ENCODE measurements at regions not wholly inside any gene's neighbourhood (a gene's known extent, or its start where the extent isn't known, plus 50 kb on each side); places are given as distances from the start of the nearest gene placed in this dataset.

DNA sequence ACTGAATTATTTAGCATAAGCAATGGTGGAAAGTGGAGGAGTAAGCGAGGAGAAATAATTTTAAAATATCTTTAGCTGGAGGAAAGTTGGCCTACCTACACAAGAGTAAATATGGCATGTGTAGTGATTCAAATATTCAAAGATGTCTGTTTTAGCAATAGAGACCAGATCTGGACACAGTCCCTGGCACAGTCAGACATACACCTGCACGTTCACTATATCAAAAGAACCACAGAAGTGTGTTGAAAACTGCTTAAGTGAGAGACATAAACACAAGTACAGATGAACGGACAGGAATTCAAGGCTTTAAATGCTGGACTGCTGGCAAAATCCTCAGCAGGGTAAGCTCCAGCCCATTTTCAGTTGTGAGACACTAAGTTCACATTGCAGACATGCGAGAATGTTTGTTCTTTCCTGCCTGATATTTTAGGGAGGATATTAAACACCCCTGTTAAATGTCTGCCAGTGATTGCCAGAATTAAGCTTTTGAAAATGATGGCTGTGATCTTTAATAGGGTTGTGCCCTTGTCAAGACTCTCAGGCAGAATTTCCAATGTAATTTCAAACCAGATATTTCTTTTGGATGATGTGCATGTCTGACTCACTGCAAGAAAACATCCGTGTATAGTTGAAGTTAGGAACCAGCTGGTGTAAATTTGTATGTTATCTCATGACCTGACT, 810.6 kb downstream of the TLE4 start:
- no peaks in the 10 kb centered on the region for H3K4me1 ChIP-seq (ENCODE audit: control insufficient read depth, insufficient read depth, low read length)
- SMC1A ChIA-PET (ENCODE audit: uncharacterized antibody, unreplicated experiment): no interaction called here
- intact Hi-C loops (cut with micrococcal nuclease; ENCODE audit: unreplicated experiment) (no loop called here), in situ Hi-C loops (cut with MboI) (no loop called here)
- no peaks in the 10 kb centered on the region for H4K20me1 ChIP-seq (ENCODE audit: control insufficient read depth, insufficient read depth)
- no peak for FAIRE-seq
- CTCF ChIA-PET: no interaction called here
- BruUV-seq (replicated peaks): no TSS peak
- no peak overlapping the region for H3K27ac ChIP-seq (ENCODE audit: control insufficient read depth, insufficient read depth)
- H3K4me2 ChIP-seq (ENCODE audit: control insufficient read depth, insufficient read depth): no peak overlapping the region
- DNase-seq (ENCODE audit: low read depth, low spot score): no peak
- RAD21 ChIA-PET (ENCODE audit: unreplicated experiment): no interaction called here
- H3K27me3 ChIP-seq (replicated peaks in 1 of 2; ENCODE audit: control insufficient read depth in 2 of 2, insufficient read depth in 2 of 2, low read length in 1 of 2): no peaks in the 10 kb centered on the region
- no peak overlapping the region for H3K4me3 ChIP-seq
- POLR2A ChIA-PET: no interaction called here
- no peaks in the 10 kb centered on the region for H3K36me3 ChIP-seq (ENCODE audit: control insufficient read depth in 2 of 2, insufficient read depth in 2 of 2, low read length in 1 of 2)
- no peaks in the 10 kb centered on the region for H3K9me3 ChIP-seq (replicated peaks; ENCODE audit: control insufficient read depth, insufficient read depth, low read length)
- no peak for TF ChIP-seq ZBED1 (IDR thresholded peaks at IDR 0.05; ENCODE audit: borderline replicate concordance)
- TF ChIP-seq, protein P1, sequence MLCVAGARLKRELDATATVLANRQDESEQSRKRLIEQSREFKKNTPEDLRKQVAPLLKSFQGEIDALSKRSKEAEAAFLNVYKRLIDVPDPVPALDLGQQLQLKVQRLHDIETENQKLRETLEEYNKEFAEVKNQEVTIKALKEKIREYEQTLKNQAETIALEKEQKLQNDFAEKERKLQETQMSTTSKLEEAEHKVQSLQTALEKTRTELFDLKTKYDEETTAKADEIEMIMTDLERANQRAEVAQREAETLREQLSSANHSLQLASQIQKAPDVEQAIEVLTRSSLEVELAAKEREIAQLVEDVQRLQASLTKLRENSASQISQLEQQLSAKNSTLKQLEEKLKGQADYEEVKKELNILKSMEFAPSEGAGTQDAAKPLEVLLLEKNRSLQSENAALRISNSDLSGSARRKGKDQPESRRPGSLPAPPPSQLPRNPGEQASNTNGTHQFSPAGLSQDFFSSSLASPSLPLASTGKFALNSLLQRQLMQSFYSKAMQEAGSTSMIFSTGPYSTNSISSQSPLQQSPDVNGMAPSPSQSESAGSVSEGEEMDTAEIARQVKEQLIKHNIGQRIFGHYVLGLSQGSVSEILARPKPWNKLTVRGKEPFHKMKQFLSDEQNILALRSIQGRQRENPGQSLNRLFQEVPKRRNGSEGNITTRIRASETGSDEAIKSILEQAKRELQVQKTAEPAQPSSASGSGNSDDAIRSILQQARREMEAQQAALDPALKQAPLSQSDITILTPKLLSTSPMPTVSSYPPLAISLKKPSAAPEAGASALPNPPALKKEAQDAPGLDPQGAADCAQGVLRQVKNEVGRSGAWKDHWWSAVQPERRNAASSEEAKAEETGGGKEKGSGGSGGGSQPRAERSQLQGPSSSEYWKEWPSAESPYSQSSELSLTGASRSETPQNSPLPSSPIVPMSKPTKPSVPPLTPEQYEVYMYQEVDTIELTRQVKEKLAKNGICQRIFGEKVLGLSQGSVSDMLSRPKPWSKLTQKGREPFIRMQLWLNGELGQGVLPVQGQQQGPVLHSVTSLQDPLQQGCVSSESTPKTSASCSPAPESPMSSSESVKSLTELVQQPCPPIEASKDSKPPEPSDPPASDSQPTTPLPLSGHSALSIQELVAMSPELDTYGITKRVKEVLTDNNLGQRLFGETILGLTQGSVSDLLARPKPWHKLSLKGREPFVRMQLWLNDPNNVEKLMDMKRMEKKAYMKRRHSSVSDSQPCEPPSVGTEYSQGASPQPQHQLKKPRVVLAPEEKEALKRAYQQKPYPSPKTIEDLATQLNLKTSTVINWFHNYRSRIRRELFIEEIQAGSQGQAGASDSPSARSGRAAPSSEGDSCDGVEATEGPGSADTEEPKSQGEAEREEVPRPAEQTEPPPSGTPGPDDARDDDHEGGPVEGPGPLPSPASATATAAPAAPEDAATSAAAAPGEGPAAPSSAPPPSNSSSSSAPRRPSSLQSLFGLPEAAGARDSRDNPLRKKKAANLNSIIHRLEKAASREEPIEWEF (IDR thresholded peaks at IDR 0.05; ENCODE audit: insufficient replicate concordance, low read depth, low read length): no peak
- TF ChIP-seq NFIC (IDR thresholded peaks at IDR 0.05; ENCODE audit: low read depth, low read length): no peak
- no peak for TF ChIP-seq FOXK2 (IDR thresholded peaks at IDR 0.05)
- no peak for TF ChIP-seq SMC3 (IDR thresholded peaks at IDR 0.05; ENCODE audit: borderline replicate concordance, low read length)
- no peak for ATAC-seq
- H3K79me2 ChIP-seq (ENCODE audit: control insufficient read depth, insufficient read depth, low read length): no peaks in the 10 kb centered on the region
- H2AFZ ChIP-seq (ENCODE audit: control insufficient read depth, low read depth, low read length): no peak overlapping the region
- H3K9ac ChIP-seq (ENCODE audit: control insufficient read depth, insufficient read depth, low read length): no peak overlapping the region
- 14% methylated on average over 5 of the region's 5 CpGs for WGBS (ENCODE audit: insufficient coverage, insufficient replicate concordance, low lambda C conversion rate, missing lambda C conversion rate)

Measured in GM12878 (cell line).